HTR-8/SVneo (cell line): ENCODE measurements at regions not wholly inside any gene's neighbourhood (a gene's known extent, or its start where the extent isn't known, plus 50 kb on each side); places are given as distances from the start of the nearest gene placed in this dataset.
A peak's percentile ranks its signal among the peaks of the same experiment; 100 is the strongest.
"Not testable (repeated sequence)": the region's sequence is repeated elsewhere in the genome, so short reads cannot be mapped to it uniquely, and the experiment has no call there.

ENCODE experiments used
- DNase-seq: peaks from one replicate; pipeline ENCODE4 v3.0.0; 2011; ENCODE audit warnings: low spot score, mixed read lengths; ENCODE audit not compliant: insufficient read length
- FAIRE-seq: peaks from 2 replicates; lab custom pipeline; 2011; peaks lifted over from hg19 to GRCh38; lab: Jason Lieb, UNC

DNA sequence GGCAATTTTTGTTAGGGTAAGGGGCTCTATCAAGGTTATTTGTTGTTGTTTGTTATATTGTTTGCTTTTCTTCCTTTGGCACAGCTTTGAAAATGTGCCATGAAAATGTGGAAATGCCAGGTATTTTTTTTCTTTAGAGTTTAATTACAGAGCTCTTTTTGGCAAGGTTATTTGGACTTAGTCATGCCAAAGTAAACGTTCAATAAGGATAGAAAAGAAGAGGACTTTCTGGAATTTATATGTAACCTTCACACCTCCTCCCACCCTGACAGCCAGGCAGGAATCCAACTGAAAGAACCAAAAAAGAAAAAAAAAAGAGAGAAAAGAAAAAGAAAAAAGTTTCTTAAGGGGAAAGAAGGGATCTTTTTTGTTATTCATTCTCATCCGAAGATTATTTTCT lies 217.8 kb downstream of the KITLG start:
- no peak for FAIRE-seq
- DNase-seq: no peak

DNA sequence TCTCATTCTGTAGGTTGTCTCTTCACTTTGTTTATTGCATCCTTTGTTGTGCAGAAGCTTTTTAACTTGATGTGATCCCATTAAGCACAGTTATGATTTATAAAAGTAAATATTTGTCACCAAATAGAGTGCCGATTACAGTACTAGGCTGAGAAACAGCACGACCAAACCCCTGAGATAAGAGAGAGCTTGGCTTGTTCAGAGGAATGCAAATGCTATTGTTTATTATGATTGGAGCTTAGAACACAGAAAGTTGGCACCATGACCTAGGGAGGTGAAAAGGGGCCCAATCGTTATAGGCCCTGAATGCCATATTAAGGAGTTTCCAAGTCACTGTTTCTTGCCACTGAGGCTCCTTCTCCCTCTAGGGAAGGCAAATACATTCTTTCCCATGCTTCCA lies 214.9 kb downstream of the KITLG start:
- no peak for FAIRE-seq

GRCh38 chr12:88366101-88366500 lies 214.2 kb downstream of the KITLG start:
- FAIRE-seq (no peak), DNase-seq (no peak)

More for the DNA sequence above, 214.9 kb downstream of the KITLG start:
- DNase-seq: no peak

DNA sequence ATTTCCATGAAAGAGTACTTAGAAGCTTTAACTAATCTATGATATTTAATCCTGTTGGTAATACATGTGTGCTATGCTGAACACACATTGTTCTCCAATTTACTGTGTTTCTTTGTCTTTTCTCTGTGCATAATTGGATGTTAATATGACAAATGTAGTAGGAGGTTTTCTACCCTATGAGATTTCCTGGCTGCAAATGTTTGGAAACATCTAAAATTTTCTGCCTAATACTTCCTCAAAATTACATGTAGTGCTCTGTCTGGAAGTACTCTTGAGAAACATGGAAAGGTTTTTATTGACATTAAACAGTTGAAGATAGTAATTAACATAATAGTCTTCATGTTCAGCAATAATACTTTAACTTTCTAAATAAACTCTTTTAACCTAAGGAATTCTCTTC lies 213.0 kb downstream of the KITLG start:
- FAIRE-seq (no peak), DNase-seq (no peak)

- DNase-seq, FAIRE-seq: not testable (repeated sequence)
These were observed 212.2 kb downstream of the KITLG start for GRCh38 chr12:88368077-88368476.

GRCh38 chr12:88371416-88372183 lies 208.7 kb downstream of the KITLG start:
- DNase-seq: no peak
- no peak for FAIRE-seq

- FAIRE-seq (no peak), DNase-seq (no peak)
These were observed 204.7 kb downstream of the KITLG start for GRCh38 chr12:88375306-88376305.

- FAIRE-seq (no peak), DNase-seq (no peak)
These were observed 202.3 kb downstream of the KITLG start for GRCh38 chr12:88377973-88378372.

- no peak for FAIRE-seq
- DNase-seq: no peak
These were observed 198.8 kb downstream of the KITLG start for GRCh38 chr12:88381466-88381865.

GRCh38 chr12:88383405-88383804 lies 196.9 kb downstream of the KITLG start:
- FAIRE-seq (no peak), DNase-seq (no peak)

- no peak for DNase-seq
- FAIRE-seq: no peak
These were observed 191.4 kb downstream of the KITLG start for GRCh38 chr12:88388566-88389540.

DNA sequence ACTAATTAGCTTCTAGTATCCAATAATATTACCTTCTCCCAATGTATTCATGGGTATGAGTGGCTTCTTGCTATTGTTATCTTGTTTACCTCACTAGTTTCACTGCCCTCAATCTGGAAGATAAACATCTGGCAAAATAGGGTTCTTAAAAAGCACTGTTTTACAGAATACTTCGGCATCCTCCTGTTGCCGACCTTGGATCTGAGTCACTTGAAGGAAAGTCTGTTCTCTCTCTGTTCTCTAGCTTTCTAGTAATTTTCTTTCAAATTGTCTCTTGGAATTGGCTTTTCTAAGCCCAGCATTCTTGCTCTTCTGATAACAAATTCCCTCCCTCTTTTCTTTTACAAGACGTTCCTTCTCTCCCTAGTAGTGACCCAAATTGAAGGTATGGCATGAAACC lies 189.5 kb downstream of the KITLG start:
- DNase-seq (no peak), FAIRE-seq (no peak)

DNA sequence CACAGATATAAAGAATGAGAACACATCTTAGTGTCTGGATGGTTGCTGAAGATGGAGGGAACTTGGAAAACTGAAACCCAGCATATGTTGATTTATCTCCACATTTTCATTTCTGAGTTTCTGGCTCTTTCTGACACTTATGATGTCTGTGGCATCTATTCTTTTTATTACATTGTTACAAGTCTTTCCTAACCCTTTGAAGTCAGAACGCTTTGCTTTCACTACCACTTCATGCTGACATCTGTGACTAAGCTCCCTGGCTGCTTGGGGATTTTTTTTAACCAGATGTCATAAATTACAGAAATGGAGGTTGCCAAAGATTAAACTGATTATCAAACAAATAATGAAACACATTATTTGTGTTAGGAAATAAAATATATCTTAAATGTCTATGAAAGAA lies 188.7 kb downstream of the KITLG start:
- FAIRE-seq: no peak
- peak; percentile 62 for DNase-seq

DNA sequence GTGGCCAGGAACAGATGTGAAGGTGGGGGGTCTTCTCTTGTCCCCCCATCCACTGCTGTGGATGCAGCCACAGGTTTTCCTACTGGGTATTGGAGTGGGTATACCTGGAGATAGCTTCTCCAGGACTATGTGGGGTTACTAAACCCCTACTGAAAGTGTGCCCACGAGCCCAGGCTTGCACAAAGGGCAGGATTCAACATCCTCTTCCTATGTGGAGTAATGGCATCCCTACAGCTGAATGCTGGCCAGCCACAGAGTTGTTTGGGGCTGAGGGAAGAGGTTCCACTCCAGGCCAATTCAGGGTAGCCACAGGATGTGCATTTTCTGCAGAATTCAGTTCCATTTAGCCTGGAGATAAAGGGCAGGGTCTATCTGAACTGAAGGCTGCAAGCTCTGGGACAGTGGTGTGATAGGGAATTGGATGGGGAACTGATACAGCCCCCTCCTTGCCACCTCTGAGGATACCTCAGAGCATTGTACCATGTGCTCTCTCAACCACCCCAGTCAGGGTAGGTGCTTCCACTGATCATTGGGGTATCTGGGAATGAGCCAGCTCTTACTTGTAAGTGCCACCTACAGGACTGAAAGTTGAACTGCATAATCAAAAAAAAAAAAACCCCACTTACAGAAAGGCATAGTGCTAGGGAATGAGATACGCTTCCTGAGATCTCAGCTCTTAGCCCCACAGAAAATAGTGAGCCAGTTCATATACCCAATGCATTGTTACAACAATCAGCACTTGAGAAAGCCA lies 187.1 kb downstream of the KITLG start:
- peak; percentile 5 for DNase-seq
- FAIRE-seq: no peak

GRCh38 chr12:88398031-88398430 lies 182.2 kb downstream of the KITLG start:
- FAIRE-seq (no peak), DNase-seq (no peak)

DNA sequence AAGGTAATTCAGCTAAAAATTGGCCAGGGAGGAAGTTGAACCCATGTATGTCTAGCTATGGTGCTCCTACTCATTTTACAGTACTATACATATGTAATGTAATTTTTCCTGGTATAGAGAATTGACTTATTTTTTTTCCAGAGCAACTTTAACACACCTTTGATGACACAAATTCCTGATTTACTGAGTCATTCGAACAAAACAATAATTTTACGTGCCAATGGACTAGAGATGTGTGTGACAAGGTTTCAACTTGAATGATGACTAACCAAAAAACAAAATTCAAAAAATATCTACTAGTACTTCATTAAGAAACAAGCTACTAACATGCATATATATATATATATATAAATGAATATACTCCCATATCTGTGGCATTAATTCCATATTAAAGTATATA lies 180.5 kb downstream of the KITLG start:
- FAIRE-seq: no peak
- DNase-seq: no peak

- FAIRE-seq (no peak), DNase-seq (no peak)
These were observed 180.0 kb downstream of the KITLG start for GRCh38 chr12:88400302-88400701.

- no peak for FAIRE-seq
- peak; percentile 12 for DNase-seq
These were observed 179.1 kb downstream of the KITLG start for GRCh38 chr12:88401155-88401554.

- DNase-seq (no peak), FAIRE-seq (no peak)
These were observed 173.4 kb downstream of the KITLG start for GRCh38 chr12:88406905-88407304.
